GM23338 (cell line): ENCODE measurements at regions not wholly inside any gene's neighbourhood (a gene's known extent, or its start where the extent isn't known, plus 50 kb on each side); places are given as distances from the start of the nearest gene placed in this dataset.

ENCODE experiments used
- ATAC-seq: fragments of 200-7000 bp; cut with Tn5 transposase; 3 replicates; pipeline ENCODE4 v1.9.1; 2020
- DNase-seq: peaks from one replicate; pipeline ENCODE4 v3.0.0-alpha.2; 2015; ENCODE audit warnings: low spot score
- H2AFZ ChIP-seq: fragments of 200-600 bp; sonication (generic); 2 replicates; pipeline ENCODE4 v1.8.0; 2016; ENCODE audit warnings: antibody characterized with exemption, mild to moderate bottlenecking, moderate library complexity
- H3F3A ChIP-seq: fragments of 200-600 bp; sonication (generic); replicated peaks from 2 replicates; pipeline ENCODE4 v1.8.0; 2017; ENCODE audit warnings: antibody characterized with exemption, mixed run types, low read depth
- H3K27ac ChIP-seq: fragments of 200-600 bp; sonication (generic); 2 replicates; pipeline ENCODE4 v1.6.1; 2016; ENCODE audit warnings: low read depth
- H3K27me3 ChIP-seq: fragments of 200-600 bp; sonication (generic); 2 replicates; pipeline ENCODE4 v1.8.0; 2016; ENCODE audit warnings: mild to moderate bottlenecking, mixed run types, moderate library complexity; ENCODE audit not compliant: insufficient read depth
- H3K36me3 ChIP-seq: fragments of 200-600 bp; sonication (generic); 2 replicates; pipeline ENCODE4 v1.8.0; 2016; ENCODE audit warnings: mild to moderate bottlenecking; ENCODE audit not compliant: insufficient read depth
- H3K4me1 ChIP-seq: fragments of 200-600 bp; sonication (generic); 2 replicates; pipeline ENCODE4 v1.8.0; 2016; ENCODE audit warnings: mild to moderate bottlenecking, moderate library complexity; ENCODE audit not compliant: insufficient read depth
- H3K4me2 ChIP-seq: fragments of 200-600 bp; sonication (generic); 2 replicates; pipeline ENCODE4 v1.7.1; 2017; ENCODE audit warnings: mixed run types
- H3K4me3 ChIP-seq: fragments of 200-600 bp; sonication (generic); 2 replicates; pipeline ENCODE4 v1.6.1; 2016; ENCODE audit warnings: mixed run types
- H3K79me2 ChIP-seq: fragments of 200-600 bp; sonication (generic); replicated peaks from 2 replicates; pipeline ENCODE4 v1.8.0; 2017; ENCODE audit warnings: mild to moderate bottlenecking; ENCODE audit not compliant: insufficient read depth
- H3K9me2 ChIP-seq: fragments of 200-600 bp; sonication (generic); 2 replicates; pipeline ENCODE4 v1.8.0; 2017; ENCODE audit not compliant: insufficient read depth
- H4K20me1 ChIP-seq: fragments of 200-600 bp; sonication (generic); replicated peaks from 2 replicates; pipeline ENCODE4 v1.8.0; 2017; ENCODE audit warnings: mild to moderate bottlenecking; ENCODE audit not compliant: insufficient read depth
- H3K27ac Mint-ChIP-seq: 2 replicates; pipeline ENCODE4 v1.8.0; 2020; ENCODE audit warnings: inconsistent platforms, mild to moderate bottlenecking, moderate library complexity, mixed read lengths
- H3K27me3 Mint-ChIP-seq: 3 replicates; pipeline ENCODE4 v1.8.0; 2022; ENCODE audit warnings: low read depth, mild to moderate bottlenecking, moderate library complexity, mixed read lengths, inconsistent platforms; ENCODE audit not compliant: insufficient read depth, poor library complexity
- H3K36me3 Mint-ChIP-seq: 3 replicates; pipeline ENCODE4 v1.8.0; 2021; ENCODE audit warnings: low read depth, mild to moderate bottlenecking, inconsistent platforms, moderate library complexity, mixed read lengths
- H3K4me1 Mint-ChIP-seq: 3 replicates; pipeline ENCODE4 v1.8.0; 2020; ENCODE audit warnings: mild to moderate bottlenecking, inconsistent platforms, mixed read lengths
- H3K4me3 Mint-ChIP-seq: 3 replicates; pipeline ENCODE4 v1.8.0; 2021; ENCODE audit warnings: moderate library complexity, mild to moderate bottlenecking, inconsistent platforms, mixed read lengths
- H3K9me3 Mint-ChIP-seq: 3 replicates; pipeline ENCODE4 v1.8.0; 2020; ENCODE audit warnings: moderate library complexity, mild to moderate bottlenecking, inconsistent platforms, mixed read lengths
- CREB1 ChIP-seq: fragments of 250-450 bp; sonication (Bioruptor Pico); IDR thresholded peaks from 2 replicates; pipeline ENCODE4 v1.5.0; 2020; ENCODE audit warnings: low read depth, mild to moderate bottlenecking, moderate library complexity
- CTCF ChIP-seq, 2 experiments: fragments of 200-600 bp in 1 of 2; sonication (generic) in 1 of 2; conservative IDR thresholded peaks; 2 replicates each; pipeline versions ENCODE4 v1.5.1 to v1.6.1; 2016 to 2017; ENCODE audit warnings: antibody characterized with exemption in 2 of 2, low read depth in 2 of 2, mild to moderate bottlenecking in 2 of 2, moderate library complexity in 1 of 2
- ETS1 ChIP-seq: IDR thresholded peaks from 2 replicates; pipeline ENCODE4 v1.6.1; 2016; ENCODE audit warnings: antibody characterized with exemption
- EZH2 ChIP-seq: fragments of 200-600 bp; sonication (generic); IDR thresholded peaks from one replicate; pipeline ENCODE4 v1.8.0; 2017; ENCODE audit warnings: antibody characterized with exemption, mild to moderate bottlenecking, low read depth; ENCODE audit not compliant: unreplicated experiment
- EZH2phosphoT487 ChIP-seq: fragments of 200-600 bp; sonication (generic); IDR thresholded peaks from one replicate; pipeline ENCODE4 v1.8.1; 2018; ENCODE audit warnings: antibody characterized with exemption; ENCODE audit not compliant: unreplicated experiment
- JUNB ChIP-seq: IDR thresholded peaks from one replicate; pipeline ENCODE4 v1.6.1; 2016; ENCODE audit warnings: antibody characterized with exemption; ENCODE audit not compliant: unreplicated experiment
- NANOG ChIP-seq: IDR thresholded peaks from 2 replicates; pipeline ENCODE4 v1.6.1; 2016; ENCODE audit warnings: antibody characterized with exemption, borderline replicate concordance
- POLR2AphosphoS5 ChIP-seq: IDR thresholded peaks from 2 replicates; pipeline ENCODE4 v1.6.1; 2016; ENCODE audit warnings: antibody characterized with exemption, low read depth
- REST ChIP-seq: IDR thresholded peaks from one replicate; pipeline ENCODE4 v1.6.1; 2018; ENCODE audit warnings: antibody characterized with exemption; ENCODE audit not compliant: unreplicated experiment
- STAT1 ChIP-seq: IDR thresholded peaks from one replicate; pipeline ENCODE4 v1.6.1; 2016; ENCODE audit warnings: antibody characterized with exemption; ENCODE audit not compliant: unreplicated experiment
- ZNF114 ChIP-seq: fragments of 250-450 bp; sonication (Bioruptor Pico); IDR thresholded peaks from 2 replicates; pipeline ENCODE4 v1.5.0; 2020; ENCODE audit warnings: mild to moderate bottlenecking, moderate library complexity
- ZNF331 ChIP-seq: fragments of 250-450 bp; sonication (Bioruptor Pico); IDR thresholded peaks from 2 replicates; pipeline ENCODE4 v1.5.0; 2020; ENCODE audit warnings: low read depth, mild to moderate bottlenecking, moderate library complexity

GRCh38 chr10:30719832-30720231, 90.3 kb upstream of the LYZL2 start (continued):
- TF ChIP-seq CTCF (conservative IDR thresholded peaks at IDR 0.05; ENCODE audit: low read depth in 2 of 2): no peak

- Mint-ChIP-seq H3K27me3 (peaks cover 2% of the 10 kb centered on the region), H3K4me3 (no peak overlapping the region), H3K4me1 (peaks cover 13% of the 10 kb centered on the region), H3K9me3 (peaks cover 18% of the 10 kb centered on the region), H3K36me3 (peaks cover 16% of the 10 kb centered on the region), H3K27ac (no peak overlapping the region)
- Histone ChIP-seq H3F3A (no peaks in the 10 kb centered on the region), H2AFZ (no peak overlapping the region), H3K79me2 (no peaks in the 10 kb centered on the region), H3K27ac (no peak overlapping the region), H3K27me3 (no peaks in the 10 kb centered on the region), H3K9me2 (no peaks in the 10 kb centered on the region), H4K20me1 (no peaks in the 10 kb centered on the region), H3K36me3 (no peaks in the 10 kb centered on the region), H3K4me2 (no peak overlapping the region), H3K4me1 (peaks cover 8% of the 10 kb centered on the region), H3K4me3 (no peak overlapping the region)
- DNase-seq (no peak), ATAC-seq (no peak)
- TF ChIP-seq CTCF (conservative IDR thresholded peaks at IDR 0.05; ENCODE audit: low read depth in 2 of 2): no peak
- no peak for TF ChIP-seq EZH2
- no peak for TF ChIP-seq CREB1
- no peak for TF ChIP-seq POLR2AphosphoS5
- no peak for TF ChIP-seq EZH2phosphoT487
- TF ChIP-seq REST: no peak
- TF ChIP-seq ETS1: no peak
- TF ChIP-seq ZNF114 (CRISPR knock-in tag): no peak
- TF ChIP-seq ZNF331 (CRISPR knock-in tag): no peak
- no peak for TF ChIP-seq NANOG
- TF ChIP-seq JUNB: no peak
- TF ChIP-seq STAT1: no peak
Measured at GRCh38 chr10:30709700-30710358, 80.3 kb upstream of the LYZL2 start.
